HG02884 (cell line): ENCODE measurements at regions not wholly inside any gene's neighbourhood (a gene's known extent, or its start where the extent isn't known, plus 50 kb on each side); places are given as distances from the start of the nearest gene placed in this dataset.

ENCODE experiments used
- ATAC-seq: cut with Tn5 transposase; IDR thresholded peaks from one replicate; pipeline ENCODE4 v1.9.1; 2021; ENCODE audit warnings: mild to moderate bottlenecking, moderate library complexity; ENCODE audit not compliant: unreplicated experiment

DNA sequence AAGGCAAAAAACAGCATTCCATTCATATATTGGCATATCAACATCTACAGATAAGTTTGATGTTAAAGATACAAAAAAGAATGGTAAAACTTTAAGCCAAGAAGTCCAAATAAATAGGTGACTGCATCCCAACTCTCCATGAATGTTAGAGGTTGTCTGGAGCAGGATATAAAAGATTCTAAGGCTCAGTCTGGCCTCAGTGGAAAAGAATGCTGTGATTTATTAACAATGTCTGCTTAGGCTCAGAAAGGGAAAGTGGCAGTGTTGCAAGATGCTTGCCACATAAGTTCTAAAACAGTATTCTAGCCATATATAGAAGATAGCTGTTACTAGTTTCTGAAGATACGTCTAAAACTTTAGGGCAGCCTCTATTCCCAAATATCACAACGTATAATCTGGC is 179.8 kb upstream of the NBEA start:
- no peak for ATAC-seq

DNA sequence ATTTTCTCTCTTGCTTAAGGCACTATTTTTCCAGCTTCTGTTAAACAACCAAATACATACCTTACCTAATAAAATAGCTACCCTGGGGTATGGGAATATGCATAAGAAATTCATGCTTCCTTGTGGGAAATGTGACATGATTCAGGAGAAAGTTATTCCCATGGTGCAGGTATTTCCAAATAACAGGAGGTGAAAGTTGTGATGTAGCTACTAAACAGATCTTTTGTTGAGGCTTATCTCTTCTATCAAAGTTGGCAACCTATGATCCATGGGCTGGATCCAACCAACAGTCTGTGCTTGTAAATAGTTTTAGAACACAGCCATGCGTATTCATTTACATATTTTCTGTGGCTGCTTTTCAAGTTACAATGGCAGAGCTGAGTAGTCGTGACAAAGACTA is 177.8 kb upstream of the NBEA start:
- ATAC-seq, result no peak

GRCh38 chr13:34765446-34766180 is 176.5 kb upstream of the NBEA start:
- no peak for ATAC-seq

DNA sequence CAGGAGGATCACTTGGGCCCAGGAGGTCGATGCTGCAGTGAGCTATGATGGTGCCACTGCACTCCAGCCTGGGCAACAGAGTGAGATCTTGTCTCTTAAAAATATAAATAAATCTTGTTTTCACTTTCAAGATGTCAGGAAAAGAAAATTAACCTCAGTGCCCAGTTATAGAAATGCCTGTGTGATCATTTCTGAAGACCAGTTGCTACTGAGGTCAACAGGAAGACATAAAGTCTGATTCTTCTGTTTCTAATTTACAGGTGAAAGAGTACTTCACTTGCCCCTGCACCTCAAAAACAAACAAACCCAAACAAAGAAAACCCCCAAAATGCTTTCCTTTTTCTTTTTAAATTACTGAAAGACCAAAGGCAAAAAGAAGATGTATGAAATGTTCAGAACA is 174.3 kb upstream of the NBEA start:
- ATAC-seq, result no peak

DNA sequence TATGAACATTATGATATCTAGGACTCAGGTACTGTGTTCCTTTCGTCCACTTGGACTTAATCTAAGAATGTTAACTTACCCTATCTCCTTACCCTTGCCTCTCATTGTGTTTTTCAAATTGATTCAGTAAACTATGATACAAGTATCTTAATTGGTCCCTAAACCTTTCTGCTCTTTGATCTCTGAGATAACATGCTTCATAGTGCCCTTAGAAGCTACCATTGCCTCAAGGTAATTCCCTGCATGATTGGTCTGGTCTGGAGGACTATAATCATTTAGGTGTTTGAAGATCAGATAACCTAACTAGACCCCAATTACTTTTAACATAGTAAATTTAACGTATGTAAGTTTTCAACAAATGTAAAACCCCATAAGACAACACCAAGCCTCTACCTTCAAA is 169.9 kb upstream of the NBEA start:
- ATAC-seq, result no peak

DNA sequence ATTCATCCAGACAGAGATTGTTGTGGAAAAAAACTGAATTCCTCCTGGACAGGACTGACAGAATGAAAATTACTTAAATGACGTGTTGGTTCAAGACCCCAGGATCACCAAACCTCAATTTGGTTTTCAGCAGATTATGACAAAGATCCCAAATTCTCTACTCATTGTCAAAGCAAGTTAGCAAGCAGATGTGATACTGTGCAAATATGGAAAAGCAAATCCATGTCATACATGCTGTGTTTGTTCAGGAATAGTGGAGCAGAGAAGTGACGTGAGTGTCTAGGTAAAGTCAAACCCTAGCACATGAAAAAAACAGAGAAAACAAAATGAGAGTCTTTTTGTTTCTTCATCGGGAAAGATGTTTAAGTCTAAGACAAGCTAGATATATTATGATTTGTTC is 169.2 kb upstream of the NBEA start:
- ATAC-seq, result no peak

DNA sequence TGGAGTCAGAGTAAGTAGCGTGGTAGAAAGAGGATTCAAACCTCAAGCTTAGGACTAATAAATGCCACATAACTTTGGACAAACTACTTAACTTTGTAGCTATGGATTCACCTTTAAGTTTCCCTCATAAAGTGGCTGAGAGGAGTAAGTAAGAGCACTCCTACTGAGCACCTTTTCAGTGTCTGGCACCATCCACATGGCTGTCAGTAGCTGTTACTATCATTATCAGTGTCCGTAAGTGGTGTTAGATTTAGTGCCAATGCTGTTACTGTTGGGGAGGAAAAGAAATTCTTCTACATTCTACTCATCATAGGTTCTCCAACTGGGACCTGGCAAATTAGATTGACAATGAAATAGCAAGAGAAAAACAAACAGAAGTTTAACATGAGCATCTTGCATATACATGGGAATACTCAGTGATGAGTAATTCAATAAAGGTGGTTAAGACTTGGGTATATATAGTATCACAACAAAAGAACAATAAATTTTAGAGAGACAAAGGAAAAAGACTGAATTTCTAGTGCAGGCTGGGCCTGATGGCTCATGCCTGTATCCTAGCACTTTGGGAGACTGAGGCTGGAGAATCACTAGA is 165.6 kb upstream of the NBEA start:
- ATAC-seq, result no peak

DNA sequence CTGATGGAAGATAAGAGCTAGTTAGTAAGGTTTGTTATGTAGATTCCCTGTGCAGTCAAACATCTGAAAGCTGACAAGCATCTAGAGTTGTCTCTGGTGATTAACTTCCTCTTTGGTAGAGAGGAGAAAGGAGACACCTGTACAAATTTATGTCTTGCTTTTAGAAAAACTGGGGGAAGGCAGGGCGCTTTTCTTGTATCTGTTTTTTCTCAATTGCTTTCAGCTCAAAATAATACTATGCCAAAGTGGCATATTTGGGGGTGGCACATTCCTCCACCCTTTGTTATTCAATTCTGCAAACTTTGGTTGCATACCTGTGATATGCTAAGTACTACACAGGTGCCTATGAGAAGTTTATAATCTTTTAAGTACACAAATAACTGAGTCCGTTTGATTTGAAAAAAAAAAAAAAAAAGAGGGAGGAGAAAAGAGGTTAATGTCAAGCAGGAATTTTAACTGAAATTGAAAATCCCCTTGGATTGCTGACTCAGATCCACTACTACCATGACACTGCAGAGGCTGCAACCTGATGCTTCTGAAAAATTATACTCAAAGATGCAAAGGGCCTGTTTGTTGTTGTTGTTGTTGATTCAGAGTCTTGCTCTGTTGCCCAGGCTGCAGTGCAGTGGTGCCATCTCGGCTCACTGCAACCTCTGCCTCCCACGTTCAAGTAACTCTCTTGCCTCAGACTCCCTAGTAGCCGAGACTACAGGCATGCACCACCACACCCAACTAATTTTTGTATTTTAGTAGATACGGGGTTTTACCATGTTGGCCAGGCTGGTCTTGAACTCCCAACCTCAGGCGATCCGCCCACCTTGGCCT is 164.8 kb upstream of the NBEA start:
- no peak for ATAC-seq

GRCh38 chr13:34777914-34778303 is 164.2 kb upstream of the NBEA start:
- ATAC-seq, result no peak

DNA sequence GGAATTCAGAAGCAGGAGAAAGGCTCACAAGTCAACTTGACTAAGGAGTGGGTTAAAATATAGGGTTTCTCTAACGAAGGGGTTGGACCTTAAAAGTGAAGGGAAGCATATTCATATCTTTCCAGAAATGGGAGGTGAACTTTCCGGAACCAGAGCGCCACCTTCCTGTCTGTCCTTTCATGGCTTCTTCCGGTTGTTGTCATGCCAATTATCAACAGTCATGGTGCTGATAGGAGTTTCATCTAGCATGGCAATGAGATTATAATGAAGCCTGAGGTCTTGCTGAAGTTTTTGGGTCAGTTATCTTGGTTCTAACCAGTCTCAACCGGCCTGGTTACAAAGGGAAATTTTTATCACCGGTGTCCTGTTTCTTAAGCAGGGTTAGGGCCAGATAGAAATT is 162.9 kb upstream of the NBEA start:
- ATAC-seq, result no peak

DNA sequence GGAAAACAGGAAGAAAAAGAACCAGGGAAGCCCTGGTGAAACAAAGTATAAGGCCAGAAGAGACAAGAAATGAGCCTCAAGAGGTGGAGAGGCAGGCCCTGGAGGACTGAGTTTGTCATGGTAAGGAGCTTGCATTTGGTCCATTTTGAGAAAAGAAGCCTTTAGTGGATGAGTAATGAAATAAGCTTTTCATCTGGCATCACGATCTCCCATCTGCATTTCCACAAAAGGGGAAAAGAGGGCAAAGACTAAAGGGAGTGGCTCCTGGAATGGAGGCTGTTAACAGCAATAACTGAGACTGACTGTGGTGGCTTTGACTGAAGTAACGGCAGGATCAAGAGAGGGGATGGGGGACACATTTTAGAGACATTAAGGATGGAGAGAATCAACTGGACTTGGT is 148.8 kb upstream of the NBEA start:
- ATAC-seq, result no peak

- ATAC-seq, result no peak
Observed at GRCh38 chr13:34803756-34804155, 138.3 kb upstream of the NBEA start.

DNA sequence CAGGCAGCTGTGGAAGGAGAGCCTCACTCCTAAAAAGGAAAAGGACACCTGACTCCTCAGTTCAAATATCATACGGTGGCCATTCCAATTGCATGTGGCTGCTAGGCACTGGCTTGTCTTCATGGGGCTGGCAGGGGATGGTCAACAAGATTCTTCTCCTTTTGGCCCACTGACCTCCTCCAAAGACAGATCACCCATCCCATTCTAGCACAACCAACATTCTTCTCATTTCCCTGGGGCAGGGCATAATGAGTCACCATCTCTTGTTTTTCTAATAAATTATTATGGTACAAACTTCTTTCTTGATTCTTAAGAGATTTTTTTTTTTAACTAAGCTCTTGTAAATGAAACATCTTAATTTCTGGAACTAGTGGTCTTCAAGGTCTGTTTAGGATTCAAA is 136.7 kb upstream of the NBEA start:
- ATAC-seq, result no peak

- no peak for ATAC-seq
Observed at GRCh38 chr13:34808649-34809048, 133.4 kb upstream of the NBEA start.

DNA sequence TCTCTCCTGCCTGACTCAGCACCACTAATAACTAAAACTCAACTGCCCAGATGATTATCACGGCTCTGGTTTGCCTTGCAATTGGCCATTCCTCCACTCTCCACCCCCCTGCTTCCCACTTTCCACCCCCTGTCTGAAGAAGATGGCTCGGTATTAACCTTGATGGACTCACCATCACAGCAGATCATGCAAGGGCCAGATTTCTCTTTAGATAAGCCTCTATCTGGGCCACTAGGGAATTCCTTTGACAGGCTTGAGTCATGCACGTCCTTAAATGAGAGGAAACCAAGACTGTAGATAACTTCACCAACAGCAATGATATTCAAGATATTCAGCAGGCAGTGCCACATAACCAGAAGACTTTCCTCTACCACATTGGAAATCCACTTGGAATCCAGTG is 131.1 kb upstream of the NBEA start:
- ATAC-seq, result no peak

DNA sequence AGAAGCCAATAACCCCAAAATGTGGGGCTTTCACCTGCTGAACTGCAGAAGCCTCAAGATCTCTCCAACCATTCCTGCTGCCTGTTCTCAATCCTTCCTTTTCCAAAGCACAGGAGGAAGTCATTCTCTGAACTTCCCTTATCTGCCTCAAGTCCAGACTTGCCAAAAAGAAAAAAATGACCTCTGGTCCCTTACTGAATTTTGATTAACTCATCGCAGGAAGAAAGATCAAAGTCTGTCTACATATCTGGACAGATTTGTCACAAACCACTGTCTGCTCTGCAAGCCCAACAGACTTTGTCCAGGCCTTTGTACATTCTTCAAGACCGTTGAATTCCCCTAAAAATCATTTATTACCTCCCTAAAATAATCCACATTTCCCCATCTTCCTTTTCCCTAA is 126.5 kb upstream of the NBEA start:
- no peak for ATAC-seq

GRCh38 chr13:34816245-34816884 is 125.7 kb upstream of the NBEA start:
- no peak for ATAC-seq

- ATAC-seq, result no peak
Observed at GRCh38 chr13:34816908-34817665, 125.0 kb upstream of the NBEA start.

- ATAC-seq, result no peak
Observed at GRCh38 chr13:34822650-34823049, 119.4 kb upstream of the NBEA start.

DNA sequence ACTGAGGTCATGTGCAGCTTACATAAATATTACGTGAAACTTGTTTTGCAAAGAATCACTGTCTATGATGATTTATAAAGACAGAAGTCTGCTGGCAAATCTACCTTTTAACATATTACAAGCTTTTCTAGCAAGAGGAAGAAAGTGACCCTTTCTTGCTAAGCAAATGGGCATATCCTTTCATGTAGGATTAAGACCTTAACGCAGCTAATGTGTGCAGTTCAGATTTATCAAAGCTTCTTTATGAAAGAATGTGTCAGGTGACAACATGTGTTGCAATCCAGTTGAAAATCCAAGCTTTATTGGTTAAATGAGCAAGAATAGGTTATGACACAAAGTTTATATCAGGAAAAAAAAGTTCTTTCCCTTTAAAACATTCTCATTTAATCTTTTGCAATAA is 115.6 kb upstream of the NBEA start:
- no peak for ATAC-seq
